ENCODE measurements at regions not wholly inside any gene's neighbourhood (a gene's known extent, or its start where the extent isn't known, plus 50 kb on each side); places are given as distances from the start of the nearest gene placed in this dataset.

DNA sequence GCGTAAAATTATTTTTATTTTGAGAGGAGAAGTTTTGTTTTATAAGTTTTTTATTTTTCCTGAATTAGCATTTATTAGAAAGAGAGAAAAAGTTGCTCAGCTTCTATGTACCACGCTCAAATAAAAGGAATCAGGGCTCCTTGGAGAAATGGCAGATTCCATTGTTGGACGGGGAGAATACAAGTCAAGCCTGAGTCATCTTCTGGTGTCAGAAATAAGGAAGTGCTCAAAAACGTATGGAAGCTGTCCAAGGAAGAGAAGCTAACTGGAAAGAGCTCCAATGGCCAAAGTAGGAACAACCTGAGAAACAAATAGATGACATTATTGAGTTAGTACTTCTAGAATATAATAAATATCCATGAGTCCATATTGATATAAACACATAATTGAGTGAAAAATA is 89.3 kb upstream of the NEIL3 start:
- no peak overlapping the region for H3K27ac ChIP-seq (ENCODE audit: low read depth, low read length)
- no peaks in the 10 kb centered on the region for H3K27me3 ChIP-seq (ENCODE audit: control insufficient read depth, insufficient read depth, low read length)
- H3K9me3 ChIP-seq (ENCODE audit: control insufficient read depth, insufficient read depth, low read length), result no peaks in the 10 kb centered on the region
- no peak for DNase-seq (ENCODE audit: low read depth, low spot score)
- H3K4me3 ChIP-seq (ENCODE audit: low read depth, low read length), result no peak overlapping the region
- TF ChIP-seq, protein P1, sequence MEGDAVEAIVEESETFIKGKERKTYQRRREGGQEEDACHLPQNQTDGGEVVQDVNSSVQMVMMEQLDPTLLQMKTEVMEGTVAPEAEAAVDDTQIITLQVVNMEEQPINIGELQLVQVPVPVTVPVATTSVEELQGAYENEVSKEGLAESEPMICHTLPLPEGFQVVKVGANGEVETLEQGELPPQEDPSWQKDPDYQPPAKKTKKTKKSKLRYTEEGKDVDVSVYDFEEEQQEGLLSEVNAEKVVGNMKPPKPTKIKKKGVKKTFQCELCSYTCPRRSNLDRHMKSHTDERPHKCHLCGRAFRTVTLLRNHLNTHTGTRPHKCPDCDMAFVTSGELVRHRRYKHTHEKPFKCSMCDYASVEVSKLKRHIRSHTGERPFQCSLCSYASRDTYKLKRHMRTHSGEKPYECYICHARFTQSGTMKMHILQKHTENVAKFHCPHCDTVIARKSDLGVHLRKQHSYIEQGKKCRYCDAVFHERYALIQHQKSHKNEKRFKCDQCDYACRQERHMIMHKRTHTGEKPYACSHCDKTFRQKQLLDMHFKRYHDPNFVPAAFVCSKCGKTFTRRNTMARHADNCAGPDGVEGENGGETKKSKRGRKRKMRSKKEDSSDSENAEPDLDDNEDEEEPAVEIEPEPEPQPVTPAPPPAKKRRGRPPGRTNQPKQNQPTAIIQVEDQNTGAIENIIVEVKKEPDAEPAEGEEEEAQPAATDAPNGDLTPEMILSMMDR (IDR thresholded peaks at IDR 0.05; ENCODE audit: low read depth, low read length), result no peak
- POLR2A ChIA-PET, result no interaction called here
- CTCF ChIA-PET, result no interaction called here

DNA sequence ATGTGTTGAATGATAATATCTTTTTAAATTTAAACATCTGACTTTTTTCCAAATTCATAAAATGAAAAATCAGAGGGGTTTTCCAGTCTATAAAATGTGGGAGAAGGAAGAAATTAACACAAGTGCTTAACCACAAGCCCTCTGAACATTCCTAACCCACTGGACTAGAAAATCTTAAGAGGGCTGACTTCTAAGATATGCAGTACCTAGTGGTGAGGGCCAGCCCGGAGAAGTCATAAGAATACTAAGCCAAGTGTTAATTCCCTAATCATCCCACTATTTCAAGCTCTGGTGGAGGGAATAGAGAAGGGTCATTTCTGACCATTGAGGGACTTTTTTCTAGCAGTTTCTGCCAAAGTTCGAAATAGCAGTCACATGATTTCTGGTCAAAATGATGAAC is 86.9 kb upstream of the NEIL3 start:
- TF ChIP-seq, protein P1 (IDR thresholded peaks at IDR 0.05; ENCODE audit: low read depth, low read length), result no peak
- Histone ChIP-seq H3K27me3 (ENCODE audit: control insufficient read depth, insufficient read depth, low read length) (no peaks in the 10 kb centered on the region), H3K9me3 (ENCODE audit: control insufficient read depth, insufficient read depth, low read length) (peaks cover 4% of the 10 kb centered on the region; the same call in 1 of the 2 replicates), H3K4me3 (ENCODE audit: low read depth, low read length) (no peak overlapping the region), H3K27ac (ENCODE audit: low read depth, low read length) (no peak overlapping the region)
- CTCF ChIA-PET, result interaction anchor here (1.3 kb wide), 1 partner anchor 24 kb away, joined by 5 read pairs; no protein-coding TSS in a partner anchor
- DNase-seq (ENCODE audit: low read depth, low spot score), result no peak
- POLR2A ChIA-PET, result no interaction called here

DNA sequence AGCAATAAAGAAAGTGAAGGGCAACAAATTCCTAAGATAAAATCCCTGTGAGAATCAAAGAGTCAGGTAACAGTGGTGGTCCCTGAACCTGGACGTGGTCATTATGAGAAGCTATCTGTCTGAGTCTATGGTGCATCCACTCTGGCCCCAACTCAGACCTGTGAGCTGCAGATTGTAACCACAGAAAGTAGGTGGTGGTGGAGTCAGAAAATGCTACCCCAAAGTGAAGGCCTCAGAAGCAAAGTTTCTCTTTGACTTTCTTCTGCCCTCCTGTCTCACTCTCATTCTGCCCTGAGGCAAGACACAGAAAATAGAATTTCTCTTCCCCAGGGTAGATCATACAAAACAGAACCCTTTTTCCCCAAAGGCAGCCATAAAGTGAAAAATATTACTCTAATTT is 84.1 kb upstream of the NEIL3 start:
- Histone ChIP-seq H3K27ac (ENCODE audit: low read depth, low read length) (no peak overlapping the region), H3K9me3 (ENCODE audit: control insufficient read depth, insufficient read depth, low read length) (peaks cover 5% of the 10 kb centered on the region; the same call in 1 of the 2 replicates), H3K27me3 (ENCODE audit: control insufficient read depth, insufficient read depth, low read length) (no peaks in the 10 kb centered on the region), H3K4me3 (ENCODE audit: low read depth, low read length) (no peak overlapping the region)
- CTCF ChIA-PET, result no interaction called here
- TF ChIP-seq, protein P1 (IDR thresholded peaks at IDR 0.05; ENCODE audit: low read depth, low read length), result no peak
- no peak for DNase-seq (ENCODE audit: low read depth, low spot score)
- POLR2A ChIA-PET, result no interaction called here

DNA sequence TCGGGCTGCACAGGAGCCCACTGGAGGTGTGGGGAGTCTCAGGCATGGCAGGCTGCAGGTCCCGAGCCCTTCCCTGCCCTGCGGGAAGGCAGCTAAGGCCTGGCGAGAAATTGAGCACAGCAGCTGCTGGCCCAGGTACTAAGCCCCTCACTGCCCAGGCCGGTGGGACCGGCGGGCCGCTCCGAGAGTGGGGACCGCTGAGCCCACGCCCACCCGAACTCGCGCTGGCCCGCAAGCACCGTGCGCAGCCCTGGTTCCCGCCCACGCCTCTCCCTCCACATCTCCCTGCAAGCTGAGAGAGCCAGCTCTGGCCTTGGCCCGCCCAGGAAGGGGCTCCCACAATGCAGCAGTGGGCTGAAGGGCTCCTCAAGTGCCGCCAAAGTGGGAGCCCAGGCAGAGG is 82.0 kb upstream of the NEIL3 start:
- CTCF ChIA-PET, result no interaction called here
- POLR2A ChIA-PET, result no interaction called here

DNA sequence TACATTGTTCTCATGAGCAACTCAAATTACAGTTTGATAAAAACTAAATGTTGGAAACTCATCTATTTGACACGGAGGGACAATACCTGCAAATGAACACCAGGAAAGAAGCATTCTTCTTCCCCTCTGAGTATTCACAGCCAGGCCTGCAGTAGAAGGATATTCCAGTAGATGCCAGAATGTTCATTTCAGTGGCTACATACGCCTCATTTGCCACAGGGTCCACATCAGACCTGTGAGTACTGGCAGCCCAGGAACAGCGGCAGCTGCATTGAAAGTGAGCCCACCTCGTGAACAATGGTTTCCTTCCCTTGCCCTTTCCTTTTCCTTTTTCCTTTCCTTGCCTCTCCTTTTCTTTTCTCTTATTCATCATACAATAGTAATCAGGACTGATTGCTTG is 81.1 kb upstream of the NEIL3 start:
- CTCF ChIA-PET, result no interaction called here
- no peak overlapping the region for H3K27ac ChIP-seq (ENCODE audit: low read depth, low read length)
- H3K4me3 ChIP-seq (ENCODE audit: low read depth, low read length), result no peak overlapping the region
- peaks cover 5% of the 10 kb centered on the region; the same call in 1 of the 2 replicates for H3K9me3 ChIP-seq (ENCODE audit: control insufficient read depth, insufficient read depth, low read length)
- no peaks in the 10 kb centered on the region for H3K27me3 ChIP-seq (ENCODE audit: control insufficient read depth, insufficient read depth, low read length)
- TF ChIP-seq, protein P1 (IDR thresholded peaks at IDR 0.05; ENCODE audit: low read depth, low read length), result no peak
- POLR2A ChIA-PET, result no interaction called here
- DNase-seq (ENCODE audit: low read depth, low spot score), result no peak

More for the DNA sequence above, 82.0 kb upstream of the NEIL3 start:
- Histone ChIP-seq H3K27me3 (ENCODE audit: control insufficient read depth, insufficient read depth, low read length) (no peaks in the 10 kb centered on the region), H3K9me3 (ENCODE audit: control insufficient read depth, insufficient read depth, low read length) (peaks cover 5% of the 10 kb centered on the region; the same call in 1 of the 2 replicates), H3K27ac (ENCODE audit: low read depth, low read length) (no peak overlapping the region), H3K4me3 (ENCODE audit: low read depth, low read length) (no peak overlapping the region)
- DNase-seq (ENCODE audit: low read depth, low spot score), result no peak
- TF ChIP-seq, protein P1 (IDR thresholded peaks at IDR 0.05; ENCODE audit: low read depth, low read length), result no peak

Data from AG04450 (cell line).